Frontal cortex (tissue), 3 donors: ENCODE measurements at regions not wholly inside any gene's neighbourhood (a gene's known extent, or its start where the extent isn't known, plus 50 kb on each side); places are given as distances from the start of the nearest gene placed in this dataset.

Experiments
- DNase-seq, 2 donors: peaks; one replicate each; pipeline ENCODE4 v3.0.0; 2012; ENCODE audit warnings: low spot score in 2 of 2
- FAIRE-seq: peaks from 2 replicates; lab custom pipeline; 2012; peaks lifted over from hg19 to GRCh38; lab: Jason Lieb, UNC
- donor health status: control.
- donor health status: control.
- donor health status: control.

- FAIRE-seq (no peak), DNase-seq (no peak)
Measured at GRCh38 chr2:188835006-188835405, 139.2 kb upstream of the COL3A1 start.

- no peak for DNase-seq
- no peak for FAIRE-seq
Measured at GRCh38 chr2:188835821-188836220, 138.4 kb upstream of the COL3A1 start.

GRCh38 chr2:188845692-188846091, 128.5 kb upstream of the COL3A1 start:
- FAIRE-seq (no peak), DNase-seq (no peak)

DNA sequence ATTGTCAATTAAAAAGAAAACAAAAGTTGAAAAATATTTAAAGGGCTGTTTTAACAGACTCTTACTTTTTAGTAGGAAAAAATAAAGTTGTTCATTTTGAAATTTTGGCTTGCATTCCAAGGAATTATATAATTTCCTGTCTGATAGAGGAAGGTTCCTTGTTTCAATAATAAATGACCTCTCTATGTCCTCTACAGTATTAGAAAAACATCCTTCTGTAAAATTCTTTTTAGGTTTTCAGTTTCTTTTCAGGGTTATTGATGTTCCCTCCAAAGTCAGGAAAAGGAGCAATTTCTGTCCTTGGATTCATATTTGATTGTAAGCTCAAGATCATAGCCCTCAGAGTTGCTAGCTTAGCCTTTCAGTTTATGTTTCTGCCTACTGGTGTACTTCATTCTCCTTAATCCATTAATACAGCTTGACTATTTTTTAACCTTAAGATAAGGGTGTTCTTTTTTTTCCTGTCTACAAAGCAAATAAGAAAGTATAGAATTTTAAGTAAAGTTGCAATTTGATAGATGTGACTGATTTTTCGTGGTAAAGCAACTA, 125.2 kb upstream of the COL3A1 start:
- FAIRE-seq: no peak
- no peak for DNase-seq

DNA sequence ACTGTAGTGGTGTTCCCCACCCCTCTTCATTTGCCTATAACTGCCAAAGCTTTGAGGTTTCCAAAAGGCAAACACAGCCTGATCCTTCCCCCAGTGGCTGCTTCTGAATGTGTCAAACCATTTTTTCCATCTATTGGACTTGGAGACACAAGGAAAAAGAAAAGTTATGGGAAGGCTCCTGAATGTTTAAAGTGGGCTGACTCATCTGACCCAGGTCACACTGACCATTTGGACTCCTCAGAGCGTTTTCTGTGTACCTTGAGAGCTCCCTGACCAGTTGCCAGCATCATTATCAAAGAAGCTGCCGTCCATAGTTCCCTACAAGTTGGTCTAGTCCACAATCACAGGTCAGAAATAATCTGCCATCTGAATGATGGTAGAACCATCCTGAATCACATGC, 123.4 kb upstream of the COL3A1 start:
- DNase-seq (no peak), FAIRE-seq (no peak)

DNA sequence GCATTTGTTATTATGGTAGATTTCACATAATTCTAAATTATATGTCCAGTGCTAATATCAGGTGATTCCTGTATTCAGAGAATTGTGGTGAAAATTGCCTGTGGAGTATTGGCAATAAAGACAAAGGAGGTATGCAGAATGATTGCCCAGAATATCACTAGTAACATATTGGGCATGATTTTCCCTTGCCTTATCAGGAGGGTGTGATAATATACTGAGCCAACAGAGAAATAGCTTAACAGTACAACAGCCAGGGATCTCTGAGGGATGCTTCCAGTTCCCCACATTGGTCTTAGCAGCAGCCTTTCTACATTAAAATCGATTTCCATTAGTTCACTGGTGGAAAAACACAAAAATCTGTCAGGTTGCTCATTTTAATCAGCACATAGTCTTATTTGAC, 122.9 kb upstream of the COL3A1 start:
- DNase-seq (no peak), FAIRE-seq (no peak)

DNA sequence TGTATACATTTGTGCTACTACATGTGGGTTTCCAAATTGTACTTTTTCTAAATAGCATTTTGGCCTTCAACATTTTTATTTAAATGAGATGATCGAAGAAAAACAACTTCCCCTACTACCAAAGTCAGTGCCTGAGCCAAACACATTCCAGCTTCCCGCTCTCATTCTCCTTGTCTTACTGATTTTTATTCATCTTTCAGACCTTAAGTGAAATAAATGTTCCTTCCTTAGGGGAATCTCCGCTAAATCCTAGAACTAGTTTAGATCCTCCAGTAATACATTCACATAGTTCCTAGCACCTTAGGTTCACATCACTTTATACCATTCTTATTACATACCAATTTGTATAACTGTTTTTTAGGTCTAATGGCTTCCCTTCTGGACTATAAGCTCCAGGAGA, 122.3 kb upstream of the COL3A1 start:
- FAIRE-seq: no peak
- no peak for DNase-seq

DNA sequence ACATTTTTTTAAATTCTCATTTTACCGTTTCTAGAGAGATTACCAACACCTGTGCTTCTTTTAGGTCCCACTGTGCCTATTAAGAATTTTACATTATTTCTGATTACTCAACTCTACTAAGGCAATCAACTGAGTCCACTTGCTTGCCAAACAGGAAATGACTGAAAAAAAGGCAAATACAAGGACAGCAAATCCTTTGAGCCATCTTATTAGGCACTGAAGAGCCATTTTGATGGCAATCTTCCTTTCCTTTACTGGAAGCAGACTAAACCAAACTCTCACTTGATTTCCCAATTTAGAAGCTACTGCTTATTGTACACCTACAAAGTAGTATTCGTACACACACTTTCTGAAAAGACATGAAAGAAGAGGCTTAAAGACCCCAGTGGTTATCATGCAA, 121.4 kb upstream of the COL3A1 start:
- DNase-seq (no peak), FAIRE-seq (no peak)

DNA sequence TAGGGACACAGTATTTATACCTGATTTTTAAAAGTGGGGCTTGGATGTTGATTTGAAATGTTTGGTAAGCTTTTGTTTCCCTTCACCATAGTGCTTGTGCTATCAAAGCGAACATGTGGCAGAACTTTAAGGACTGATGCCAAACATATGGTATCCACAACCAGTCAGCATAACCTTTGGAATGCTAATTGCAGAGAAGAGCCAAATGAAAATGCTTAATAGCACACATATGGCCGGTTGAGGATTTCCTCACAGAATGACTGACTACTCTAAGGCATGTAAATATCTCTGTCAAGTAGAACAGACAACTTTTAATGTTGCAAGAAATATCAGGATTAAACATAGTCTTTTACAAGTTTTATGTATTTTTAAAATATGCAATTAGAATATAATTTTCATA, 120.9 kb upstream of the COL3A1 start:
- no peak for DNase-seq
- FAIRE-seq: no peak

GRCh38 chr2:188865681-188866080, 108.5 kb upstream of the COL3A1 start:
- FAIRE-seq: no peak

DNA sequence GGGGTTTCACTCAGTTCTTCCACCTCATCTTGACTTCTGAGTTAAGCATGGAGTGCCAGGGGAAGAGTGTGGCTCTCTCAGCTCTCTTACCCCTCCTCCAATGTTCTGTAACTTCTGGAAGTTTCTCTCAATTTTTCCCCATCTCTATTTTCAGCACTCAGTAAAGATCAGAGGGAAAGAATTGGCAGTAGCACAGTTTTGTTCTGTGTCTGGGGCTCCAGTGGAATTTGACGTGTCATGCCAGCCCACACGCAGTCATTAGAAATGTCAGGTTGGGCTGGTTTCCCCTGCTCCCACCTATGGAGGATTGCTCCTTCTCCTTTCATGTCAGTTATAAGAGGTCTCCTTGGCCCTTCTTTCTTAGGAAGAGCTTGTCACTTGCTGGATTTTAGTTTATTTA, 104.6 kb upstream of the COL3A1 start:
- DNase-seq (no peak), FAIRE-seq (no peak)

More at GRCh38 chr2:188865681-188866080, 108.5 kb upstream of the COL3A1 start:
- no peak for DNase-seq

GRCh38 chr2:188870289-188870688, 103.9 kb upstream of the COL3A1 start:
- FAIRE-seq: no peak

DNA sequence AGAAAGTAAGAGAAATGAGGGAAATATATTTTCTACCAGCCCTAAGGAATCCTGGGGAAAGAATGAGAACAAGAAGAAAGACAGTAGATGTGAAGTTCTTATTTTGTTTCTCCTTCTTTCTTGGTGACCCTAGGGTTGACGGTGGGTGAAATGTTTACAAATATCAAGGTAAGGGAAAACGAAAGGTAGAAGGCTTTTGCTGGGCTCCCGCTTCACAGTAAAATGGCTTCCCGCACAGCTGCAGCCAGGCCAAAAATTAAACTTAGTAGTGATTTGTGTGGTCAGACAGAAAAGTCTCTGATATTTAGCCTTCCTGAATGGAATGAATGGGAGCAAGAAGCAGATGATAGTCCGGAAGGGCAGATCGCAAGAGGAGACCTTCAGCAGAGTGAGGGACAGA, 99.1 kb upstream of the COL3A1 start:
- DNase-seq: no peak
- FAIRE-seq: no peak

More at GRCh38 chr2:188870289-188870688, 103.9 kb upstream of the COL3A1 start:
- no peak for DNase-seq

DNA sequence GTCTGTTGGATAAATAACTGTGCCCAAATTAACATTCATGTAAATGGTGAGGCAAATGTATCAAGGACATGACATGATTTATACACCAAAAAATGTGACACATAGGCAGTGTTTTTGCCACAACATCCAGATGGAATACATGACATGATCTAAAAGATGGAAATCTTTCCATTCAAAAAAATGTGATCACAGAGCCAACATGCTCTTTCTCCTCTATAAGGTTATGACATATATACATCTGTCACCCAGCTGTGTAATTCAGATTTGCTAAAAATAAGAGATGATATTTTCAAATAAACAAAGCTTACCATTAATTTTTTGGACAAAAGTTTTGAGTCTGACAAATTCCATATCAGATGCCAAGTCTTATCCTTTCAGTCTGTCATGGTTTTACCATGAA, 95.5 kb upstream of the COL3A1 start:
- DNase-seq (no peak), FAIRE-seq (no peak)

DNA sequence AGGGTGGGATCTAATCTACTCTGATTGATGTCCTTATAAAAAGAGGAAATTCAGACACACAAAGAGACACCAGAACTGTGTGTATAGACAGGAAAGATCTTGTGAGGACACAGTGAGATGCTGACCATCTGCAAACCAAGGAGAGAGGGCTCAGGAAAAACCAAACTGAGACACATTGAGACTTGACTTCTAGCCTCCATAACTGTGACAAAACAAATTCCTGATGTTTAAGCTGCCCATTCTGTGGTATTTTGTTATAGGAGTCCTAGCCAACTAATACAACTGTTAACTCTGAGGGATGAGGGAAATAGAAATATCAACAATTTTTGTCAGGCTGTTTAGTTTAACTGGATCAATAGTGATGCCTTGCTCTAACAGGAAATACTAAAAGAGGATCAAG, 93.4 kb upstream of the COL3A1 start:
- DNase-seq: no peak
- no peak for FAIRE-seq

DNA sequence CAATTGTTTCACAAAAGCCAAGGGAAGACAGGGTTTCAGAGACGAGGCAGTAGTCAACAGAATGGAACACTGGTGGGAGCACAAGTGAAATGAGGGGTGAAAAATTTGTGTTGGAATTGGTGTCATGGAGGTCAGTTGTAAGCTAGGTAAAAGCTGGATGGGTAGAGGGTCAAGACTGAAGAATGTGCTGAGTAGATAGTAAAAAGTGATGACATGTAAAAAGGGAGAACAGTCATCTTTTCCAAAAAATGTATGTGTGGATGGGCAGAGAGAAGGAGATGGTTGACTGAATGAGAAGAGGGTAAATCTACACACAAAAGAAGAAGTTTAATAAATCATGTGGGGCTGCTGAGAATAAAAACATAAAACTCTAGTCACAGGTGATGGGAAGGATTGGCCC, 92.7 kb upstream of the COL3A1 start:
- FAIRE-seq: no peak

DNA sequence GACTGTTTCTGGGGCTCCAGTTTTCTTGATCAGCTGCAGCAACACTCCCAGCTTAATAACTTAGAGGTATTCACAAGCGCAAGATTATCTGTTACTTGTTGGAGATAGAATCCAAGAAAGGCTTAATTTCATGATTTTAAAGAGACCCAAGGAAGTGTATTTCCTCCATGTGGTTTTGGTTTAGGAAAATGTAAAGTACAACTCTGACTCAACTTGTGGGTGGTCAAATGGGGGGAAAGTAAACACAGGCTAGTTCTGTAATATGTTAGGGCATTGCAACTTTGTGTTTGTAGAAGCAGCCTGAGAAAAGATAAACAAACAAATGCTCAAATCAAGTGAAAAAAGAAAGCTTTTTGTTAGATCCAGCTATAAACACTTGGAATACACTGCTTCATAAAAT, 90.1 kb upstream of the COL3A1 start:
- DNase-seq: no peak
- no peak for FAIRE-seq

More for the DNA sequence above, 92.7 kb upstream of the COL3A1 start:
- no peak for DNase-seq

DNA sequence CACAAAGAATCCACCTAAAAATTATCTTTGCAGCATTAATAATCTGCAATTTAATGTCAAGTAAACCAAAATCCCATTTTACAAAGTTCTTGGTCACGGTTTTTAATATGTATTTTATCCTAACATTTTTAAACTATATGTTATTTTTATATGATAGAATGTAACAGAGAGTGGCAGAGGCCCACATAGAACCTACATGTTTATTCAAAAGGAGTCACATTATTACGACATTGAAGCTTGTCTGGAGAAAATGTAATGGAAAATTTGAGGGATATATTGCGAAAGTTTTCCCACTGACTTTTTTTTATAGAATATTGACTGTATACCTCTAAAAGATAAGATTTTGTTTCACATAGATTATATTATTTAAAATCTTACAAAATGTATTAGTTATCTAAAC, 89.7 kb upstream of the COL3A1 start:
- no peak for FAIRE-seq
- no peak for DNase-seq

DNA sequence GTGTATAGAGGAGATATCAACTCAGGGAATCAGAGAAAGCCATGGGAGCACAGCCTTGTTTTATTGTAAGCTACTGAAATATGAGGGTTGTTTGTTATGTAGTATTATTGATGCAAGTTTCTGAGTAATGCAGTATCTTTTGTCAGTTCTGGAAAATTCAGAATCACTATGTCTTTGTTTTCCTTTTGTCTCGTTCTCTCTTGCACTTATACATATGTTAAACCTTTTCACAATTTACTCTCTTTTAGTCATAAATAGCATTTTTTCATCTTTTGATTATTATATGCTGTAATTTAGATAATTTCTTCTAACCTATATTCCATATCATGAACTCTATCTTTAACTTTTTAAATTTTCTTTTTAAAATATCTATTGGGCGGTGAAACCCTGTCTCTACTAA, 85.0 kb upstream of the COL3A1 start:
- DNase-seq (no peak), FAIRE-seq (no peak)

DNA sequence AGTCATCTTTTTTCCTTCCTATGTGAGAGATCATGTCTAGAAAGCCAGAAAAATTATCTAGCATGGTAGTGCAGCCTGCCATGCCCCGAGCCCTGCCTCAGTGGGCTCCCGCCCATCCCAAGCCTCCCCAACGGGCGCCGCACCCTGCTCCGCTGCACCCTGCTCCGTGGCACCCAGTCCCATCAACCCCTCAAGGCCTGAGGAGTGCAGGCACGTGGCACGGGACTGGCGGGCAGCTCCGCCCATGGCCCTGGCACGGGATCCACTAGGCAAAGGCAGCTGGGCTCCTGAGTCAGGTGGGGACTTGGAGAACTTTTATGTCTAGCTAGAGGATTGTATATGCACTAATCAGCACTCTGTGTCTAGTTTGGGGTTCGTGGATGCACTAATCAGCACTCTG, 83.4 kb upstream of the COL3A1 start:
- FAIRE-seq (no peak), DNase-seq (no peak)

DNA sequence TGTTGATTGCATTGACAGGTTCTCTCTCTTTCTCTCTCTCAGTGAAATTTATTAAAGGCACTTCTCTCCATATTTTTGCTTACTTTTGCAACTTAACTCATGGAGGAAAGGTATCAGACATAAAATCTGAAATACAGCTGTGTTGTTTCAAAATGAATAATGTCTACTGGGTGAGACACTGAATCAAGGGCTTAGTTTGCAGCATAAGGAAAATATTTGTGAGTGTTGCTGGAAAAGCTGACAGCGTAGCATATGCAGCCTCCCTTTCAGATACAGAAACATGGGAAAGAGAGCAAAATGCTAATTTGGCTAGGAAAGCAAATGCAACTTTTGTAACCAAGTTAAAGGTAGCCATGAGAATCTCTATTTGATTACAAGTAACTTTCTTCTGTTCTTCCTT, 81.5 kb upstream of the COL3A1 start:
- no peak for FAIRE-seq
- DNase-seq: no peak

DNA sequence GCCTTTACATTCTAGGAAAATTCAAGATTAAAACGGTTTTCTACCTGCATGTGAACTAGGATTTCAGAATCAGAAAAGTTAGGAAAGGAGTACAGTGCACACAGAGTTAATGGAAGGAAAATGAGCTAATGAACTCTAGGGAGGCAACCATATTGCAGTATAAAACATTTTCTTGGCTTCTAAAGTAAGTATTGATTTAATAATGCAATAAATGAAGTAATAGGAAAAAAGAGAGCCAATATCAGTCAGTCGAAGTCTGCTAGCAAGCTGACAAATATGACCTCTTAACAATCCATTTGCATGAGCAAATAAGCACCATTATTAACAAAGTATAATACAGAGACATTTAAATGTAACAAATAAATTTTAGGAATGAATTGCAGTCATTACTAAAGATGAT, 80.2 kb upstream of the COL3A1 start:
- FAIRE-seq (no peak), DNase-seq (no peak)

DNA sequence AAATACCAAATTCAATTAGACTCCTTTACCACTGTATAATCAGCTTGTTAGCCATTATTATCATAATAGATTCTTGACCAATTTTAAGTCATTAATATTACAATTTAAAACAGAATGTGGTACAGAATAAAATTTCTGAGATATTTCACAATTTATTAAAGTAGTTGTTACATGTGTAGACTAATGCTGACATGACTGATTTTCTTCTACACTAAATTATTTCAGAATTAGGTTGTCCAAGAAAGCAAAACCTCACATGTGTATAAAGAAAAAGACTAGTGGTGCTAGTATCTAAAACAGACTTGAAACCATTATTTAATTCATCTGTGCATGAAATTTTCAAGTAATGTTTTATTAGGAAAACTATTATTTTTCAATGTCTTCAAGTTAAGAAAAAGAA, 79.2 kb upstream of the COL3A1 start:
- no peak for FAIRE-seq
- DNase-seq: no peak
